Effector CD8-positive, alpha-beta T cell (primary cell): ENCODE measurements at regions not wholly inside any gene's neighbourhood (a gene's known extent, or its start where the extent isn't known, plus 50 kb on each side); places are given as distances from the start of the nearest gene placed in this dataset.
"Not testable (repeated sequence)": the region's sequence is repeated elsewhere in the genome, so short reads cannot be mapped to it uniquely, and the experiment has no call there.

Source experiments
- DNase-seq: peaks from one replicate; lab custom pipeline; 2025; lab: John Stamatoyannopoulos, UW

GRCh38 chr15:58297639-58298038 lies 134.2 kb upstream of the LIPC start:
- no peak for DNase-seq

DNA sequence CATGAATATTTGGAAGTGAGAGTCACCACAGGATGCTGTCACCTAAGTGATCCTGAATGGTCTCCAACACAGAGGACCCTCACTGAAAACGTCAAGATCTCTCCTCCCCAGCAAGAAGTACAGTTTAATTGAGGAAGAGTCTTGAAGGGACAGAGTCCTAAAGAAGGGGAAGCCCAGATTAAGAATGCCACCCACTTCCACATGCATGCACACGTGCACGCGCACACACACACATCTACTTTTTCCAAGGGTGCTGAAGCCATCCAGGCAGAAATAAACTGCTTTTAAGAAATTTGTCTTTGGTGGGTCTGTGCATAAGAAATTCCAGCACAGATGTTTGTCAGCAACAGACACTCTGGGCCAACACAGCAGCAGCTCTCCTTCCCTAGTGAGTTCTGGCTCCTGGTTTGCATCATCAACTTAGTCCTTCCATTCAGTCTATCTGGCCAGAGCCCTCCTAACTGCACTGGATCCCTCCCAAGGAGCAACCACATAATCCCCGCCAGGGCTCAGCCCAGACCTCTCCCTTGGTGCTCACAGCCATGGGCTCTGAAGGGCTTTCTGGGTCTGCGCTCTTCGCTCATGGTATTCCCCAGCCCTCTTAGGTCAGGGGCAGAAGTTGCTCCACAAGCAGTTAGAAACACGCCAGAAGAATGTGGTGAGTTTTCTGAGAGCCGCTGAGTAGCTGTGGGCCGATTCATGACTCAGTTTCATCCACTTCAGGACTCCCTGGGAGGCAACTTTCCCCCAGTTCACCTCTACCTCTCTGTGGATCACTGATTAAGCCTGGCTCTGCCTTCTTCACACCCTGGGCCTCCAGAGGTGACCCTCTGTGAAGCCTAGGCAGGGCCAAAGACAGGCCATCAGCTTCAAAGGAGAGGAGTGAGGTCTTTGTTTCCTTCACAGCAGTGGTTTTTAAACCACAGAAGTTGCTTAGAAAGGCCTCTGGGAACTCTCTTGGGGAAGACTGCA lies 132.6 kb upstream of the LIPC start:
- DNase-seq = no peak

DNA sequence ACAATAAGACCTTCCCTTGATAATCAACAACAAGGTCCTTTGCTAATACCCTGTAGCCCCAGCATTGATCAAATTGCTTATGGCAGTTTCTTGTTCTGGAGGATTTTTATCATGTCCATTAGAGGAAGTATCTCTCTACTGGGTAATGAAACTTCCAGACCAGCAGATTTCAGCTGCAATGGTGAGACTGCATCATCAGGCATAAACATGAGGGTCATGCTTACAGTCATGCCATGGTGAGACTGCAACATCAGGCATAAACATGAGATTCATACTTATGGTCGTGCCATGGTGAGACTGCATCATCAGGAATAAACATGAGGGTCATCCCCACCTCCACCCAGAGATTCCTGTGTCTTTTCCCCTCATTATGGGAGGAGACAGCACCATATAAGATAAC lies 129.0 kb upstream of the LIPC start:
- DNase-seq = no peak

DNA sequence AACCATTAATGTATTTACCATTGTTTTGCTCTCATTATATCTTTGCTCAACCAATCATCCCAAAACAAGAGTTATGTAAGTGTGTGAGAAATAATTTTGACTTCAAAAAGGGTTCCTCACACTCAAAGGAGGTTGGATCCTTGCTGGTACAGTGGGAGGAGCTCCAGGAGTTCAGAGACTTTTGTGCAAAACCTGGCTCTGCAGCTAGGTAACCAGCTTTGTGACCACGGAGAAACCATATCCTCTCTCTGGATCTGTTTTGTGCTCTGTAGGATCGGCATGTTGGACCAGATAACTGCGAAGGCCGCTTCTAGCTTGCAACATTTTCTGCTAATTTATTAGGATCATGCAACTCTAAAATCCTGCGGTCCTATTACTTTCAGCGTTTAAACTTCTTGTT lies 128.6 kb upstream of the LIPC start:
- DNase-seq = no peak

- DNase-seq = no peak
These were observed 125.0 kb upstream of the LIPC start for GRCh38 chr15:58306591-58307312.

GRCh38 chr15:58307313-58307961 lies 124.4 kb upstream of the LIPC start:
- no peak for DNase-seq

DNA sequence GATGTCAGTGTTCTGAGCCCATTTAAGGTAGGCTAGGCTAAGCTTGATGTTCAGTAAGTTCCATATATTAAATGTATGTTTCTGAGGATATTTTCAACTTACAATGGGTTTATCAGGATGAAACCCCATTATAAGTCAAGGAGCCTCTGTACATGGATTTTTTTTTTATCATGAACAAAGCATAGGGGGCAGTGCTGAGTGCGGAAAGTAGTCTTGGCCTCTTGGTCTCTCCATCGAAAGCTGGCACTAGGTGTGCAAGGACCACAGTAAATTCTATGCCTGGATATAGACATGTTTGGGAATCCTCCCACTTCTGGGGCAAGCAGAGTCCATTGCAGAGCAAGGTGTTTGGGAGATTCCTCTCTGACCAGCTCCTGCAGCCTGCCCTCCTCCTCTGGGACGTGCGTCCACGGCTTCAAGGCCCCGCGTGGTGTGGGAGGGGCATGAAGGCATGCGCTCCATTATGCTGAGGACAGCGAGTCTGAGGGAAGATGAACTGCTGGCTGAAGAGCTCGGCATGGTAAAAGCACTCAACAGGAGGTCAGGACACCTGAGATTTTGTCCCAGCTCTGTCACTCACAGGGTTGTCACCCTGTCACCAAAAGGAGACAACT lies 122.9 kb upstream of the LIPC start:
- no peak for DNase-seq

- no peak for DNase-seq
These were observed 121.5 kb upstream of the LIPC start for GRCh38 chr15:58309963-58310928.

- DNase-seq = no peak
These were observed 120.2 kb upstream of the LIPC start for GRCh38 chr15:58311556-58311955.

- DNase-seq = no peak
These were observed 119.8 kb upstream of the LIPC start for GRCh38 chr15:58312031-58312430.

DNA sequence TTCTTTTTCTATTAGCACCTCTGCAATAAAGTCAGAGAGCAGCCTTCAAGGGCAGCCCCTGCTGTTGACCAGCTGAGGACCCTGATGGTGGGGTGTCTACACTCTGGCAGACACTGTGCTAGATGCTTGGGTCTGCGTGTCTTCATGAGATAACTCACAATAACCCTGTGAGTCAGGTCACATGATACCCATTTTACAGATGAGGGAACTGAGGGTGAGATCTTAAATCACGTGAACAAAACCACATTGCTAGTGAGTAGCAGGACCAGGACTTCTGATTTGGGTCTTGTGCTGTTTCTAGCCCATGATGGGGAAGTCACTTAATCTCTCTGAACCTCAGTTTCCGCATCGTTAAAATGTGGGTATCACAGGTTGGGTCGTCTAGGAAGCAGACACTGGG lies 118.5 kb upstream of the LIPC start:
- DNase-seq = no peak

GRCh38 chr15:58313810-58314592 lies 117.8 kb upstream of the LIPC start:
- no peak for DNase-seq

- DNase-seq = no peak
These were observed 117.1 kb upstream of the LIPC start for GRCh38 chr15:58314593-58315216.

- DNase-seq = no peak
These were observed 113.3 kb upstream of the LIPC start for GRCh38 chr15:58318517-58318916.

- no peak for DNase-seq
These were observed 110.8 kb upstream of the LIPC start for GRCh38 chr15:58321034-58321433.

GRCh38 chr15:58322253-58322652 lies 109.5 kb upstream of the LIPC start:
- DNase-seq = no peak

GRCh38 chr15:58323321-58323720 lies 108.5 kb upstream of the LIPC start:
- DNase-seq = not testable (repeated sequence)

GRCh38 chr15:58324533-58324932 lies 107.3 kb upstream of the LIPC start:
- DNase-seq = no peak

- DNase-seq = no peak
These were observed 103.8 kb upstream of the LIPC start for GRCh38 chr15:58327958-58328357.

- DNase-seq = no peak
These were observed 102.6 kb upstream of the LIPC start for GRCh38 chr15:58329211-58329610.
